ENCODE measurements at regions not wholly inside any gene's neighbourhood (a gene's known extent, or its start where the extent isn't known, plus 50 kb on each side); places are given as distances from the start of the nearest gene placed in this dataset.

DNA sequence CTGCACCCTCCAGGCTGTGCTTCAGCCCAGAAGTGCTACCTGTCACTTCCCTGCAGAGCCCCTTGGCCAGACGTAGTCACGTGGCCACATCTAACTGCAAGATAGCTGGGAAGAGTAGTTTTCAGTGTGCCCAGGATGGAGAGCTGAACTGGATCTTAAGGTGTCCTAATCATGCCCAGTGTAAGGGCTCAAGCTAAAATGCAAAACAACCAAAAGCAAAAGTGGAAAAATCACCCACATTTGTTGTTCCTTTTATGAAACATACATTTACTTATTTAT is 59.4 kb upstream of the ROR1 start:
- H3K9ac ChIP-seq (ENCODE audit: low read length): no peak overlapping the region
- no peak overlapping the region for H4K8ac ChIP-seq (ENCODE audit: low read length)
- no peak for DNase-seq
- H3K4me2 ChIP-seq (ENCODE audit: low read length, poor library complexity, severe bottlenecking): no peak overlapping the region
- no peak overlapping the region for H4K91ac ChIP-seq (ENCODE audit: low read length)
- H2AFZ ChIP-seq (ENCODE audit: low read depth, low read length): no peak overlapping the region
- no peaks in the 10 kb centered on the region for H3K9me3 ChIP-seq (ENCODE audit: control insufficient read depth, low read length)
- WGBS: 48% methylated on average over 2 of the region's 2 CpGs
- no peak overlapping the region for H2BK120ac ChIP-seq (ENCODE audit: low read depth, low read length)
- no peak overlapping the region for H2BK5ac ChIP-seq (ENCODE audit: low read depth, low read length, poor library complexity, severe bottlenecking)
- H3K27ac ChIP-seq (ENCODE audit: low read length, poor library complexity, severe bottlenecking): no peak overlapping the region
- no peaks in the 10 kb centered on the region for H3K79me1 ChIP-seq (replicated peaks; ENCODE audit: low read length, poor library complexity, severe bottlenecking)
- H3K23ac ChIP-seq (ENCODE audit: low read length in 2 of 2): no peak overlapping the region
- peaks cover 5% of the 10 kb centered on the region for H3K4me1 ChIP-seq (ENCODE audit: control insufficient read depth, insufficient read depth, low read depth, low read length)
- H2BK15ac ChIP-seq (ENCODE audit: low read depth, poor library complexity, severe bottlenecking): no peak overlapping the region
- no peaks in the 10 kb centered on the region for H3K27me3 ChIP-seq (ENCODE audit: control insufficient read depth in 1 of 2, insufficient read depth in 1 of 2, low read length in 2 of 2)
- no peak overlapping the region for H3K4me3 ChIP-seq (ENCODE audit: insufficient read depth in 1 of 2, low read depth in 1 of 2, low read length in 2 of 2)
- H3K4ac ChIP-seq (ENCODE audit: low read depth in 1 of 2, low read length in 2 of 2): no peak overlapping the region
- H2BK12ac ChIP-seq (ENCODE audit: low read length in 2 of 2): no peak overlapping the region
- peak overlapping the region in 1 of 2 experiments; percentile 31 for H3K18ac ChIP-seq (ENCODE audit: low read depth in 1 of 2, low read length in 2 of 2)
- H2AK5ac ChIP-seq (ENCODE audit: low read length, severe bottlenecking): no peak overlapping the region
- no peak overlapping the region for H3K14ac ChIP-seq (ENCODE audit: low read length in 2 of 2)
- no peaks in the 10 kb centered on the region for H3K36me3 ChIP-seq (ENCODE audit: control insufficient read depth in 1 of 2, insufficient read depth in 2 of 2, low read depth in 1 of 2, low read length in 2 of 2)

DNA sequence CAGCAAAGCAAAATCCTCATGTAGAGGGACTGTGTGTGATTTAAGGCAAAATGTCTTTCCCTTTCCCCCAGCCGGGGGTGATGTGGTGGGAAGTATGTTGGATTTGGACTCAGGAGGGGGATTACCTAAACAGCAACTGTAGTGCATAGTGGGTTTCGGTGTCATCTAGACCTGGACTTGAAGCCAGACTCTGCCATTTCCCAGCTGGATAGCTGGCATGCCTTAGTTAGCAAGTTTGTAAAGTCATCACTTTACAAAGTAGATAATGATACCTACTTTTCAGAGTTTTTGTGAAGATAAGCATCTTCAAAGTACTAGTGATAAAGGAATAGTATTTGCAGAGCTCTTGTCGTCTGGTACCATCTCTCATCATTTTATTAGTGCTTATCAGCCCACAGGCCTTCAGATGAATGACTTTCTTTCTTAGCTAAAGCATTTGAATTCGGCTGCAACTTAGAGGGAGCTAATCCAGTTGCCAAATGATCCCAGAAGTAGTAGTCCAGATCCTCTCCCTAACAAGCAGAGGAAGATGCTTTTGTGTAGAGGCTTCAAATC is 56.2 kb upstream of the ROR1 start:
- Histone ChIP-seq H2BK12ac (ENCODE audit: low read length in 2 of 2) (no peak overlapping the region), H3K27ac (ENCODE audit: low read length, poor library complexity, severe bottlenecking) (no peak overlapping the region), H2AFZ (ENCODE audit: low read depth, low read length) (no peak overlapping the region), H3K36me3 (ENCODE audit: control insufficient read depth in 1 of 2, insufficient read depth in 2 of 2, low read depth in 1 of 2, low read length in 2 of 2) (no peaks in the 10 kb centered on the region), H3K79me1 (replicated peaks; ENCODE audit: low read length, poor library complexity, severe bottlenecking) (no peaks in the 10 kb centered on the region), H3K23ac (ENCODE audit: low read length in 2 of 2) (no peak overlapping the region), H3K4me1 (ENCODE audit: control insufficient read depth, insufficient read depth, low read depth, low read length) (peaks cover 9% of the 10 kb centered on the region), H2BK120ac (ENCODE audit: low read depth, low read length) (no peak overlapping the region), H4K91ac (ENCODE audit: low read length) (no peak overlapping the region), H3K4me3 (ENCODE audit: insufficient read depth in 1 of 2, low read depth in 1 of 2, low read length in 2 of 2) (no peak overlapping the region), H4K8ac (ENCODE audit: low read length) (no peak overlapping the region), H3K18ac (ENCODE audit: low read depth in 1 of 2, low read length in 2 of 2) (no peak overlapping the region), H3K9me3 (ENCODE audit: control insufficient read depth, low read length) (no peaks in the 10 kb centered on the region), H3K9ac (ENCODE audit: low read length) (no peak overlapping the region), H3K4me2 (ENCODE audit: low read length, poor library complexity, severe bottlenecking) (no peak overlapping the region), H2AK5ac (ENCODE audit: low read length, severe bottlenecking) (no peak overlapping the region), H3K27me3 (ENCODE audit: control insufficient read depth in 1 of 2, insufficient read depth in 1 of 2, low read length in 2 of 2) (no peaks in the 10 kb centered on the region), H2BK5ac (ENCODE audit: low read depth, low read length, poor library complexity, severe bottlenecking) (no peak overlapping the region), H3K14ac (ENCODE audit: low read length in 2 of 2) (no peak overlapping the region), H2BK15ac (ENCODE audit: low read depth, poor library complexity, severe bottlenecking) (no peak overlapping the region), H3K4ac (ENCODE audit: low read depth in 1 of 2, low read length in 2 of 2) (no peak overlapping the region)
- 73% methylated on average over 4 of the region's 4 CpGs for WGBS
- no peak for DNase-seq

DNA sequence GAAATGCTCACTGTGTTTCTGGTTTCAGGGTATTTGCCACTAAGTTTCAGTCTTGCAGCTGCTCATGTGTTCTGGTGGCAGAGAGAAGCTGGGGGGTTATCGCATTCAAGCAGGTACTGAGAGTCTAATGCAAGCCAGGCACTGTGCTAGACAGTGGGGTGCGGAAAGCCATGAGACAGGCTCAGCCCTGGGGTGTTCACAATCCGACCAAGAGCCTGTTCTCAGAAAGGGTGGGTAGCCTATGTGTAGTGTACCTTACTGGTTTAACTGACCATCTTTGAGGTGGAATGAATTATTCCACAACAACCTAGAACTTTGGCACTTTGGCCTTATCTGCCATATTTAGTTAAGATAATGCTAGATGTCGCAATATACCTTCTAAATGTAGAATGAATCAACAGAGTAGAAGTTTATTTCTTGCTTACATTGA is 55.3 kb upstream of the ROR1 start:
- H3K9ac ChIP-seq (ENCODE audit: low read length): no peak overlapping the region
- H4K8ac ChIP-seq (ENCODE audit: low read length): no peak overlapping the region
- WGBS: 95% methylated on average over 3 of the region's 4 CpGs
- no peak overlapping the region for H3K4ac ChIP-seq (ENCODE audit: low read depth in 1 of 2, low read length in 2 of 2)
- no peak overlapping the region for H2BK120ac ChIP-seq (ENCODE audit: low read depth, low read length)
- H3K14ac ChIP-seq (ENCODE audit: low read length in 2 of 2): peak overlapping the region in 1 of 2 experiments; percentile 71
- H3K27me3 ChIP-seq (ENCODE audit: control insufficient read depth in 1 of 2, insufficient read depth in 1 of 2, low read length in 2 of 2): no peaks in the 10 kb centered on the region
- no peaks in the 10 kb centered on the region for H3K9me3 ChIP-seq (ENCODE audit: control insufficient read depth, low read length)
- no peak overlapping the region for H2BK15ac ChIP-seq (ENCODE audit: low read depth, poor library complexity, severe bottlenecking)
- H3K4me2 ChIP-seq (ENCODE audit: low read length, poor library complexity, severe bottlenecking): no peak overlapping the region
- H2AK5ac ChIP-seq (ENCODE audit: low read length, severe bottlenecking): no peak overlapping the region
- H3K79me1 ChIP-seq (replicated peaks; ENCODE audit: low read length, poor library complexity, severe bottlenecking): no peaks in the 10 kb centered on the region
- no peak overlapping the region for H3K27ac ChIP-seq (ENCODE audit: low read length, poor library complexity, severe bottlenecking)
- peaks cover 6% of the 10 kb centered on the region for H3K4me1 ChIP-seq (ENCODE audit: control insufficient read depth, insufficient read depth, low read depth, low read length)
- peak overlapping the region in 1 of 2 experiments; percentile 41 for H3K18ac ChIP-seq (ENCODE audit: low read depth in 1 of 2, low read length in 2 of 2)
- no peak for DNase-seq
- peak overlapping the region in 1 of 2 experiments; percentile 35 for H2BK12ac ChIP-seq (ENCODE audit: low read length in 2 of 2)
- no peak overlapping the region for H2AFZ ChIP-seq (ENCODE audit: low read depth, low read length)
- H4K91ac ChIP-seq (ENCODE audit: low read length): no peak overlapping the region
- no peak overlapping the region for H2BK5ac ChIP-seq (ENCODE audit: low read depth, low read length, poor library complexity, severe bottlenecking)
- H3K4me3 ChIP-seq (ENCODE audit: insufficient read depth in 1 of 2, low read depth in 1 of 2, low read length in 2 of 2): no peak overlapping the region
- no peaks in the 10 kb centered on the region for H3K36me3 ChIP-seq (ENCODE audit: control insufficient read depth in 1 of 2, insufficient read depth in 2 of 2, low read depth in 1 of 2, low read length in 2 of 2)
- H3K23ac ChIP-seq (ENCODE audit: low read length in 2 of 2): no peak overlapping the region

DNA sequence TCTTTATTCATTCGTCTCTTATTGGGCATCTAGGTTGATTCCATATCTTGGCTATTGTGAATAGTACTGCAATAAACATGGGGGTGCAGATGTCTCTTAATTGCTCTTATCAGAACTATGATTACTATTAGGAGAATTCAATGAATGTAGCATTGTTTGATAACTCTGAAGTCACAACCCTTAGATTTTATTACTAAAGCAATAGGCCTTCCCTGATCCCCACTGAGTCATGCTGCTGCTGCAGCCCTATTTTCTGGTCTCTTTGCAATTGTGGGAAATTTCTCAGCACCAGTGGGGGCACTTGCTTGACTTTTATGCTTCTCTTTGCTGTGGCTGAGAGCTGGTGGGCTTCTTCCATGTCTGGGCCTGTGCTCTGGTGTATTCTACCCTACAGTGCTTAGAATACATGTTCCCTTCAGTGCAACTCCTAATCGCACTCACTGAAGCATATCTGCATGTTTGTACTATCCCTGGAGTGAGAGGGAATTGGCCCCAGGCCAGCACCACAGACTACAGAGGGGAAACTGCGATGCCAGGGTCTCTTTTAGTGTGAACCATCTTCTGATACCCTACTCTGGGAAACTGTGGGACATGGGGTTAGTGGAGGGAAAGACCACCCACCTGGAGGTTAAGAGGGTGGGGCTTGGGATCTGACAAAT is 52.2 kb upstream of the ROR1 start:
- H3K9ac ChIP-seq (ENCODE audit: low read length): no peak overlapping the region
- H2AK5ac ChIP-seq (ENCODE audit: low read length, severe bottlenecking): no peak overlapping the region
- no peak overlapping the region for H3K4me2 ChIP-seq (ENCODE audit: low read length, poor library complexity, severe bottlenecking)
- no peak overlapping the region for H3K4ac ChIP-seq (ENCODE audit: low read depth in 1 of 2, low read length in 2 of 2)
- no peak overlapping the region for H2BK120ac ChIP-seq (ENCODE audit: low read depth, low read length)
- H3K9me3 ChIP-seq (ENCODE audit: control insufficient read depth, low read length): no peaks in the 10 kb centered on the region
- H4K91ac ChIP-seq (ENCODE audit: low read length): no peak overlapping the region
- H2BK12ac ChIP-seq (ENCODE audit: low read length in 2 of 2): peak overlapping the region in 1 of 2 experiments; percentile 48
- H3K36me3 ChIP-seq (ENCODE audit: control insufficient read depth in 1 of 2, insufficient read depth in 2 of 2, low read depth in 1 of 2, low read length in 2 of 2): no peaks in the 10 kb centered on the region
- 88% methylated on average over 2 of the region's 3 CpGs for WGBS
- no peak overlapping the region for H3K14ac ChIP-seq (ENCODE audit: low read length in 2 of 2)
- no peaks in the 10 kb centered on the region for H3K27me3 ChIP-seq (ENCODE audit: control insufficient read depth in 1 of 2, insufficient read depth in 1 of 2, low read length in 2 of 2)
- peak overlapping the region in 1 of 2 experiments; percentile 42 for H3K18ac ChIP-seq (ENCODE audit: low read depth in 1 of 2, low read length in 2 of 2)
- H3K27ac ChIP-seq (ENCODE audit: low read length, poor library complexity, severe bottlenecking): peak overlapping the region; percentile 42
- H2AFZ ChIP-seq (ENCODE audit: low read depth, low read length): no peak overlapping the region
- H3K4me1 ChIP-seq (ENCODE audit: control insufficient read depth, insufficient read depth, low read depth, low read length): peaks cover 4% of the 10 kb centered on the region
- no peak overlapping the region for H4K8ac ChIP-seq (ENCODE audit: low read length)
- no peak overlapping the region for H2BK5ac ChIP-seq (ENCODE audit: low read depth, low read length, poor library complexity, severe bottlenecking)
- no peak overlapping the region for H2BK15ac ChIP-seq (ENCODE audit: low read depth, poor library complexity, severe bottlenecking)
- H3K79me1 ChIP-seq (replicated peaks; ENCODE audit: low read length, poor library complexity, severe bottlenecking): no peaks in the 10 kb centered on the region
- H3K4me3 ChIP-seq (ENCODE audit: insufficient read depth in 1 of 2, low read depth in 1 of 2, low read length in 2 of 2): no peak overlapping the region
- no peak for DNase-seq
- no peak overlapping the region for H3K23ac ChIP-seq (ENCODE audit: low read length in 2 of 2)
